Memory B cell (primary cell): ENCODE measurements at regions not wholly inside any gene's neighbourhood (a gene's known extent, or its start where the extent isn't known, plus 50 kb on each side); places are given as distances from the start of the nearest gene placed in this dataset.
"Not testable (repeated sequence)": the region's sequence is repeated elsewhere in the genome, so short reads cannot be mapped to it uniquely, and the experiment has no call there.

Experiments used
- ATAC-seq: fragments of 150-1000 bp; cut with Tn5 transposase; 2 replicates; pipeline ENCODE4 v1.10.0; 2021; ENCODE audit warnings: low read depth, mild to moderate bottlenecking, moderate library complexity
- DNase-seq, 2 donors: peaks; one replicate each; pipeline ENCODE4 v3.0.0; 2022; ENCODE audit warnings: low spot score in 2 of 2
- H3K27ac Mint-ChIP-seq: one replicate; pipeline ENCODE4 v1.8.0; 2022; ENCODE audit warnings: mild to moderate bottlenecking, moderate library complexity, mixed read lengths
- H3K27me3 Mint-ChIP-seq: one replicate; pipeline ENCODE4 v1.8.0; 2022; ENCODE audit warnings: mixed read lengths
- H3K36me3 Mint-ChIP-seq: one replicate; pipeline ENCODE4 v1.8.0; 2022; ENCODE audit warnings: mild to moderate bottlenecking, mixed read lengths
- H3K4me1 Mint-ChIP-seq: one replicate; pipeline ENCODE4 v1.8.0; 2022; ENCODE audit warnings: mixed read lengths
- H3K4me3 Mint-ChIP-seq: one replicate; pipeline ENCODE4 v1.8.0; 2022; ENCODE audit warnings: mild to moderate bottlenecking, moderate library complexity, mixed read lengths
- H3K9me3 Mint-ChIP-seq: one replicate; pipeline ENCODE4 v1.8.0; 2022; ENCODE audit warnings: mixed read lengths

DNA sequence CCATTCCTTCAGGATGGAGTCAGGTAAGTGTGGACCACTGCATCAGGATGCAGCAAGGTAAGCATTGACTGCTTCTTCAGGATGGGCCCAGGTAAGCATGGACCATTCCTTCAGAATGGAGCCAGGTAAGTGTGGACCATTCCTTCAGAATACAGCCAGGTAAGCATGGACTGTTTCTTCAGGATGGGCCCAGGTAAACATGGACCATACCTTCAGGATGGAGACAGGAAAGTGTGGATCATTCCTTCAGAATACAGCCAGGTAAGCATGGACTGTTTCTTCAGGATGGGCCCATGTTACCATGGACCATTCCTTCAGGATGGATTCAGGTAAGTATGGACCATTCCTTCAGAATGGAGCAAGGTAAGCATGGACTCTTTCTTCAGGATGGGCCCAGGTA, 89.4 kb upstream of the SPACA7 start:
- not testable (repeated sequence) for DNase-seq, H3K4me1 Mint-ChIP-seq, H3K4me3 Mint-ChIP-seq, H3K27ac Mint-ChIP-seq, H3K27me3 Mint-ChIP-seq, H3K36me3 Mint-ChIP-seq, H3K9me3 Mint-ChIP-seq, ATAC-seq

DNA sequence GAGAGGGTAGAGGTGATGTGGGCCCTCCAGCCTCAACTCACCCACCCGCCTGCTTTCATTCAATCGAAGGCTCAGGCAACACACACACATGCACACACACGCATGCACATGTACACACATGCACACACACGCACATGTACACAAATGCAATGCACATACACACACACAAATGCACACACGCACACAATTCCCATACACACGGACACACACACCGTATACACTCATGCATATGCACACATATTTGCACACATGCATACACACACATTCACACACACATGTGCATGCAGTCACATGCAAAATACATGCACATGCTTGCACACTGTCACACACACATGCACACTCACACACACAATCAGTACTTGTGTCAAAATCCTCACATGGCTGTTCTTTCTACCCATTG, 55.9 kb upstream of the SPACA7 start:
- H3K4me3 Mint-ChIP-seq = no peak overlapping the region
- DNase-seq (no peak), ATAC-seq (no peak)
- H3K4me1 Mint-ChIP-seq = no peaks in the 10 kb centered on the region
- H3K36me3 Mint-ChIP-seq = no peaks in the 10 kb centered on the region
- no peak overlapping the region for H3K27ac Mint-ChIP-seq
- H3K9me3 Mint-ChIP-seq = no peaks in the 10 kb centered on the region
- H3K27me3 Mint-ChIP-seq = peaks cover 3% of the 10 kb centered on the region

DNA sequence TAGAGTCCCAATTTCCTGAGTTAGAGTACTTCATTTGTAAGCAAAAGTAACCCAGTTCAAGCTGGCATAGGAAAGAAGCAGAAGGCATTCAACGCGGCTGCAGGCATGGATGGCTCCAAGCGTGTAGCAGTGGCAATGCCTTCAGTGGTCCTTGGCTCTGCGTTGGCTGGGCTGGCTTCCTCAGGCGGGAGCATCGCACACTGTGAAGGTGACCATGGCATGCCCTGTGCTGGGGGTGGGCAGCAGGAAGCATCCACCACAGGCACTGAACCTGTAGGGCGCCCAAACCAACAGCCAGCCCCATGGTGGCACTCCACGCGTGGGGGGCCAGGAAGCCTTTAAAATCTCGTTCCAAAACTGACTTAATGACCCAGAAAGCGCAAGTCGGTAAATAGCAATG, 53.6 kb upstream of the SPACA7 start:
- ATAC-seq = no peak
- Mint-ChIP-seq H3K27me3 (peaks cover 3% of the 10 kb centered on the region), H3K9me3 (peaks cover 2% of the 10 kb centered on the region)

DNA sequence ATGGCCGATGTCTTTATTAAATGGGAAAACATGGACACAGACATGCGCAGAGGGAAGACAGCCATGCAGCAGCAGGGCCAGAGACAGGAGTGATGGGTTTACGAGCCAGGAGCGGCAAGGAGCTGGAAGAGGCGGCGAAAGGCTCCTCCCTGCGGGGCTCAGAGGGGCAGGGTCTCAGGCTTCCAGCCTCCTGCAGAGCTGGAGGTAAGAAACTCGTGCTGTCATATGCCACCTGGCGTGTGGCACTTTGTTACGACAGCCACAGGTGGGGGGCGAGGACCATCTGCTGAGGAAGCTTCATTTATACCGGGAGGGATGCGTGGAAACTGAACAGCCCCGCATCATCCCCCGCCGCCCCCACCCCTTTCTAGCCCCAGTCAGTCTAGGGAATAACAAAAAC, 52.0 kb upstream of the SPACA7 start:
- Mint-ChIP-seq H3K27me3 (peaks cover 8% of the 10 kb centered on the region), H3K4me1 (no peaks in the 10 kb centered on the region), H3K4me3 (no peak overlapping the region), H3K36me3 (no peaks in the 10 kb centered on the region), H3K27ac (no peak overlapping the region), H3K9me3 (peaks cover 3% of the 10 kb centered on the region)
- DNase-seq (no peak), ATAC-seq (no peak)

More for the DNA sequence above, 53.6 kb upstream of the SPACA7 start:
- Mint-ChIP-seq H3K4me1 (no peaks in the 10 kb centered on the region), H3K27ac (no peak overlapping the region), H3K4me3 (no peak overlapping the region), H3K36me3 (no peaks in the 10 kb centered on the region)
- no peak for DNase-seq

DNA sequence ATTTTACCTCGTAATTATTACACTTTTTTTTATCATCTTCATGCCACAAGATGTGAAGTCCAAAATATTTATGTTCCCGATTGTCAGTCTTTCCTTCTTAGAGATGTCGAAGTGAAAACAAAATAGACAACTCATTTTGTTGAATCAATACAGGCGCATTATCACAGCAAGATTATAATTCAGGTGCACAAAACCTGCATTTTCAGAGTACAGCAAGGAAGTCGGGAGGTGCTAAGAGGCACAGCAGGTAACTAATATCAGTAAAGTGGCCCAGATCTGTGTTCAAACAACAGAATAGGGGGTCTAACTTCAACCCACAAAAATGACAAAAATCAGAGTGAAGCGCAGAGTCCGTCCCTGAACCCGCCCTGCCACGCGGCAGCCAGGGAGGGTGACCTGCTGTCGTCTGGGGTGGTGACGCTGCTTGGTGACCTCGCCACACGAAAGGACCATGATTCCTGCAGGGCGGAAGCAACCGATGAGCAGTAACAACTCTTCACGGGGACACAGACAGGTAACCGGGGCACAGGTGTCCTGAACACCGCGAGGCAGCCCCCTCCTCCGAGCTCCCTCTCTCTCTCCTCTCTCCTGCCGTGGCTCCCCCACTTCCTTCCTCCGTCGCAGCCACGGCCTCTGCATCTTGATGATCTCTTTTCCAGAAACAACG, 50.9 kb upstream of the SPACA7 start:
- Mint-ChIP-seq H3K36me3 (peaks cover under 1% of the 10 kb centered on the region), H3K9me3 (peaks cover 4% of the 10 kb centered on the region), H3K4me1 (no peaks in the 10 kb centered on the region), H3K27me3 (peaks cover 8% of the 10 kb centered on the region), H3K4me3 (no peak overlapping the region), H3K27ac (no peak overlapping the region)
- ATAC-seq (no peak), DNase-seq (no peak)

DNA sequence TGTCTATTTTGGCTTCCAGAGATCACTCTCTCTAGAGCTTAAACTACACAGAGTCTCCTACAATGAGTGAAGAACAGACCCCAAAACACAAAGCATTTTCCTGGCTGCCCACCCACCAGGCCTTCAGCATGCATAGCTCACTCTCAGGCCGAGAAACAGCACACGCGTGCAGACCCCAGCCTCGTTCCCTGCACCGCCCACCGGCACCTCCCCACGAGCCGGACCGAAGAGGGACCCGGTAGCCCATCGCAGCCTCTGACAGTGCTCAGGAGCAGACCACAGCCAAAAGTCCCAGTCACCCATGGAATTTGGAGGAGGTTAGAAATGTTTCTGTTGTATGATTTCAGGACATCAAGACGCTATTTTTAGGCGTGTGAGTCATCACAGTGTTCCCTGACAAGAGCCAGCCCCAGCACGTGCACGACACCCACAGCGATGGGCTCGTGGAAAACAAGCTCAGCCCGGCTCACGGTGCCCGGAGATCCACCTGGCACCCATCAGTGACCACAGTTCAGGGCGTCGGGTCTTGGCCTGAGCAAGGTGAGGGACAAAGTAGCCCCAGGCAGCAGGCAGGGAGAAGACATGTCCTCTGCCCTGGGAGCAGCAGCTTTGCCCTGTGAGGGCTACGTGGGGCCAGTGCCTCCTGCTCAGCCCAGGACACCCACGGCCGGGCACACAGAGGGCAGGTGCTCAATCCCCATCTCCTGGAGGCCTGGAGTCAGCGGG, 50.1 kb upstream of the SPACA7 start:
- Mint-ChIP-seq H3K4me1 (no peaks in the 10 kb centered on the region), H3K27me3 (peaks cover 7% of the 10 kb centered on the region), H3K4me3 (no peak overlapping the region), H3K36me3 (peaks cover 1% of the 10 kb centered on the region), H3K9me3 (peaks cover 5% of the 10 kb centered on the region), H3K27ac (no peak overlapping the region)
- DNase-seq = no peak
- no peak for ATAC-seq
